Glutamatergic neuron (in vitro differentiated cells): ENCODE measurements at regions not wholly inside any gene's neighbourhood (a gene's known extent, or its start where the extent isn't known, plus 50 kb on each side); places are given as distances from the start of the nearest gene placed in this dataset.
"Not testable (repeated sequence)": the region's sequence is repeated elsewhere in the genome, so short reads cannot be mapped to it uniquely, and the experiment has no call there.

ENCODE experiments used
- DNase-seq: peaks from one replicate; pipeline ENCODE4 v3.0.0; 2022
- H3K27ac Mint-ChIP-seq: one replicate; pipeline ENCODE4 v1.8.0; 2020; ENCODE audit warnings: mild to moderate bottlenecking, mixed read lengths, inconsistent platforms; ENCODE audit not compliant: unreplicated experiment
- H3K27me3 Mint-ChIP-seq: one replicate; pipeline ENCODE4 v1.8.0; 2020; ENCODE audit warnings: mild to moderate bottlenecking, moderate library complexity, mixed read lengths, inconsistent platforms; ENCODE audit not compliant: unreplicated experiment
- H3K36me3 Mint-ChIP-seq: one replicate; pipeline ENCODE4 v1.8.0; 2020; ENCODE audit warnings: mild to moderate bottlenecking, mixed read lengths, inconsistent platforms; ENCODE audit not compliant: unreplicated experiment
- H3K4me1 Mint-ChIP-seq: one replicate; pipeline ENCODE4 v1.8.0; 2020; ENCODE audit warnings: mild to moderate bottlenecking, low read depth, mixed read lengths, inconsistent platforms; ENCODE audit not compliant: unreplicated experiment
- H3K4me3 Mint-ChIP-seq: one replicate; pipeline ENCODE4 v1.8.0; 2020; ENCODE audit warnings: mild to moderate bottlenecking, mixed read lengths, inconsistent platforms; ENCODE audit not compliant: unreplicated experiment
- H3K9me3 Mint-ChIP-seq: one replicate; pipeline ENCODE4 v1.8.0; 2020; ENCODE audit warnings: mild to moderate bottlenecking, moderate library complexity, mixed read lengths, inconsistent platforms; ENCODE audit not compliant: unreplicated experiment
- CTCF ChIP-seq: fragments of 200-600 bp; sonication (generic); IDR thresholded peaks from one replicate; pipeline ENCODE4 v1.5.0; 2021; ENCODE audit not compliant: partially characterized antibody, unreplicated experiment

GRCh38 chr5:167296661-167297060 lies 994.8 kb upstream of the WWC1 start:
- H3K4me1 Mint-ChIP-seq, result peaks cover 30% of the 10 kb centered on the region
- H3K9me3 Mint-ChIP-seq, result peaks cover 3% of the 10 kb centered on the region
- no peak for DNase-seq
- no peaks in the 10 kb centered on the region for H3K36me3 Mint-ChIP-seq
- no peak overlapping the region for H3K27ac Mint-ChIP-seq
- no peaks in the 10 kb centered on the region for H3K27me3 Mint-ChIP-seq
- TF ChIP-seq CTCF, result no peak
- no peak overlapping the region for H3K4me3 Mint-ChIP-seq

- H3K27ac Mint-ChIP-seq, H3K27me3 Mint-ChIP-seq, H3K9me3 Mint-ChIP-seq, H3K4me3 Mint-ChIP-seq, DNase-seq, H3K36me3 Mint-ChIP-seq: not testable (repeated sequence)
- H3K4me1 Mint-ChIP-seq, result peaks cover 23% of the 10 kb centered on the region
Measured at GRCh38 chr5:167299861-167300260, 991.6 kb upstream of the WWC1 start.

DNA sequence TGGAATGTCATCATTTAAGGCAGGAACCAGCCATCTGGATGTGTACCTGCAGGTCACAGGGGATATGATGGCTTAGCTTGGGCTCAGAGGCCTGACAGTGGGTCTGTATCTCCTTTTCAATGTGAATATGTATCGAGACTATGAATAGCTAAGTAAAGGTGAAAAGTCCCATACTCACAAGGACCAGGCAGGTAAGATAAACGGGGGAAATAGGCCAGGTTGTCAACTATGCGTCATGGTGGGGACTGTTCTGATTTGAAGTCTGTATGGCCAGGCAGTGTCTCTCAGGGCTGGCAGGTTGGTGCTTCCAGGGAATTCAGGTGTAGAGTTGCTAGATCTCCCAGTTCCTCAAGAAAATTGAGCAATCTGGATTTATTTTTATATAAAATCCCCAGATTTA lies 987.9 kb upstream of the WWC1 start:
- H3K27ac Mint-ChIP-seq, result no peak overlapping the region
- H3K4me3 Mint-ChIP-seq, result no peak overlapping the region
- TF ChIP-seq CTCF, result no peak
- peaks cover 5% of the 10 kb centered on the region for H3K27me3 Mint-ChIP-seq
- DNase-seq, result no peak
- H3K36me3 Mint-ChIP-seq, result no peaks in the 10 kb centered on the region
- H3K9me3 Mint-ChIP-seq, result peaks cover 4% of the 10 kb centered on the region
- H3K4me1 Mint-ChIP-seq, result peaks cover 17% of the 10 kb centered on the region

GRCh38 chr5:167304834-167305469 lies 986.5 kb upstream of the WWC1 start:
- no peak for DNase-seq
- Mint-ChIP-seq H3K4me1 (peaks cover 17% of the 10 kb centered on the region), H3K4me3 (no peak overlapping the region), H3K36me3 (no peaks in the 10 kb centered on the region), H3K27me3 (peaks cover 5% of the 10 kb centered on the region), H3K27ac (no peak overlapping the region), H3K9me3 (peaks cover 2% of the 10 kb centered on the region)
- no peak for TF ChIP-seq CTCF

DNA sequence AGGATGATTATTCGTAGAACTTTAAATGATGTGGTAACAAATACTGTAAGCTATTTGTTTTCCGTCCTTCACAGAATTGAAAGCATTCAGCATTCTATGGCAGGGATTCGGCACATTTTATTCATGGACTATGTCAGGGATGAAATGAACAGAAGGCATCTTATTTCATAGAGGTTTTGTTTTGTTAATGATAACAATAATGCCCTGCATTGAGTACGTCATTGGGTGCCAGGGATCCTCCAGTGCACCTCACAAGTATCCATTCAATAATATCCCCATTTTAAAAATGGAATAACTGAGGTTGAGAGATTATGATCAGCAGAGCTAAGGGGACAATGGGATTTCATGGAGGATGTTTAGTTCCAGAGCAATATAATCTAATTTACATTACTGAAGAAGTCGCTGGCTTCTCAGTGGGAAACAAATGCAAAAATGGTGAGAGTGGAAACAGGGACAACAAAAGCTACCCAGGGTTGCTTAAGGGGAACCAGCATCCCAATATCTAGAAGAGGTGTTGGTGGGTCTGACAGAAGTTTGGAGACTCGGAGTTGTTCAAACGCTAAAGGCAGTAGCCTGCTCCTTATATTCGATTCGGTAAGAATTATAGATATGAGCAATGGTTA lies 985.7 kb upstream of the WWC1 start:
- no peak overlapping the region for H3K4me3 Mint-ChIP-seq
- no peak overlapping the region for H3K27ac Mint-ChIP-seq
- peaks cover 17% of the 10 kb centered on the region for H3K4me1 Mint-ChIP-seq

More for the DNA sequence above, 985.7 kb upstream of the WWC1 start:
- Mint-ChIP-seq H3K36me3 (no peaks in the 10 kb centered on the region), H3K9me3 (peaks cover 2% of the 10 kb centered on the region), H3K27me3 (peaks cover 5% of the 10 kb centered on the region)
- DNase-seq, result no peak
- no peak for TF ChIP-seq CTCF
